PC-3 (cell line): ENCODE measurements at regions not wholly inside any gene's neighbourhood (a gene's known extent, or its start where the extent isn't known, plus 50 kb on each side); places are given as distances from the start of the nearest gene placed in this dataset.

Experiments used
- EZH2 ChIP-seq: fragments of 300-600 bp; sonication (generic); IDR thresholded peaks from one replicate; pipeline ENCODE4 v1.6.1; 2017; ENCODE audit warnings: antibody characterized with exemption, mild to moderate bottlenecking, low read length; ENCODE audit not compliant: unreplicated experiment
- TF ChIP-seq, protein P1 (sequence below): fragments of 300-600 bp; sonication (generic); conservative IDR thresholded peaks from 2 replicates; pipeline ENCODE4 v1.5.1; 2017; ENCODE audit warnings: antibody characterized with exemption, low read depth, mild to moderate bottlenecking, low read length

DNA sequence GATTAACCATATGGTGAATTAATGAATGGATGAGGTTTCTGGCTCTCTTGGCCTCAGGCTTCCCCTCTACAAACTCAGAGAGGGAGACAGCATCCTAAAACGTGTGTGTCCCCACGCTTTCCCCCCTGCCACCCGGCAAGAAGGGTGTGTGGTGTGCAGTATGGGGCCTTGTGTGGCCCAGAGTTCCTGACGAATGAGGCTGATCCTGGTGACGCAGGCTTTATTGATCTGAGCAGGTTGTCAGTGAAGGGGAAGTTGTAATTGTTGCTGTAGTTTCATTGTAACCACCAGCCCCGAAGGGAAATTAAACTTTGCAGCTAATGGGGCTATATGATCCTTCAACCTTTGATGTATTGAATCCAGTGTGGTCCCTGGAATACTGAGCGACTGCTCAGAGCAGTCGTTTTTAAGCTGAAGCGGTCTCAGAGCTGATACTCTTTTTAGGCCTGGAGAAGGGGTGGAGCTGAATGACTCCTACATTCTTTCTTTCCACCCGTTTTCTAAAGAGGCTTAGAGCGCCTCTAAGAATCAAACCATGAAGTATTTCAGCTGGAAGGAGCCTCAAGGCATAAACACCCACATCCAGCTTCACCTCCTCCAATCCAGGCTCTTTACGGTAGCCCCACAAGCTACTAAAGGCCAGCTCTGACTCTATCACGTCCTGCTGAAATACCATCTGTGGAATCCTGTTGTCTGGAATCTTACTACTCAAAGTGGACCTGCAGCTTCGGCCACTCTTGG is 284.7 kb downstream of the MIAT start:
- TF ChIP-seq, protein P1, sequence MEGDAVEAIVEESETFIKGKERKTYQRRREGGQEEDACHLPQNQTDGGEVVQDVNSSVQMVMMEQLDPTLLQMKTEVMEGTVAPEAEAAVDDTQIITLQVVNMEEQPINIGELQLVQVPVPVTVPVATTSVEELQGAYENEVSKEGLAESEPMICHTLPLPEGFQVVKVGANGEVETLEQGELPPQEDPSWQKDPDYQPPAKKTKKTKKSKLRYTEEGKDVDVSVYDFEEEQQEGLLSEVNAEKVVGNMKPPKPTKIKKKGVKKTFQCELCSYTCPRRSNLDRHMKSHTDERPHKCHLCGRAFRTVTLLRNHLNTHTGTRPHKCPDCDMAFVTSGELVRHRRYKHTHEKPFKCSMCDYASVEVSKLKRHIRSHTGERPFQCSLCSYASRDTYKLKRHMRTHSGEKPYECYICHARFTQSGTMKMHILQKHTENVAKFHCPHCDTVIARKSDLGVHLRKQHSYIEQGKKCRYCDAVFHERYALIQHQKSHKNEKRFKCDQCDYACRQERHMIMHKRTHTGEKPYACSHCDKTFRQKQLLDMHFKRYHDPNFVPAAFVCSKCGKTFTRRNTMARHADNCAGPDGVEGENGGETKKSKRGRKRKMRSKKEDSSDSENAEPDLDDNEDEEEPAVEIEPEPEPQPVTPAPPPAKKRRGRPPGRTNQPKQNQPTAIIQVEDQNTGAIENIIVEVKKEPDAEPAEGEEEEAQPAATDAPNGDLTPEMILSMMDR = no peak
- TF ChIP-seq EZH2 = no peak
